Transverse colon (tissue), 4 donors: ENCODE measurements at regions not wholly inside any gene's neighbourhood (a gene's known extent, or its start where the extent isn't known, plus 50 kb on each side); places are given as distances from the start of the nearest gene placed in this dataset.

Experiments used
- CTCF ChIP-seq, 5 experiments: fragments of 200-600 bp in 3 of 5; fragments of 450-650 bp in 2 of 5; sonication (generic) in 3 of 5; IDR thresholded peaks; 1 replicate in 2 of 5; 2 replicates in 3 of 5; pipeline ENCODE4 v1.5.1; 2016 to 2017; ENCODE audit warnings: antibody characterized with exemption in 5 of 5, inconsistent platforms in 3 of 5, mild to moderate bottlenecking in 2 of 5, moderate library complexity in 1 of 5
- POLR2A ChIP-seq: fragments of 450-650 bp; IDR thresholded peaks from one replicate; pipeline ENCODE4 v1.6.1; 2016; ENCODE audit warnings: antibody characterized with exemption, mild to moderate bottlenecking, moderate library complexity
- POLR2AphosphoS5 ChIP-seq, 3 donors: sonication (generic); formaldehyde crosslinking; IDR thresholded peaks; one replicate each; pipeline ENCODE4 v1.6.1; 2016; ENCODE audit warnings: antibody characterized with exemption in 3 of 3

GRCh38 chr13:59487883-59488282, 675.8 kb downstream of the DIAPH3 start:
- no peak for TF ChIP-seq CTCF (IDR thresholded peaks at IDR 0.05)
- no peak for TF ChIP-seq POLR2A
- TF ChIP-seq POLR2AphosphoS5 (IDR thresholded peaks at IDR 0.05) = no peak
